Stimulated activated CD4-positive, alpha-beta T cell treated with anti-CD3 and anti-CD28 coated beads, Interleukin-15, amount 100 ng/mL, for 48 hours (primary cell): ENCODE measurements at regions not wholly inside any gene's neighbourhood (a gene's known extent, or its start where the extent isn't known, plus 50 kb on each side); places are given as distances from the start of the nearest gene placed in this dataset.

Source experiments
- DNase-seq, 2 donors: peaks; one replicate each; pipeline ENCODE4 v3.0.0-alpha.2; 2020; ENCODE audit warnings: low read depth in 2 of 2

- no peak for DNase-seq
Observed at GRCh38 chr2:220278022-220278421, 650.6 kb downstream of the SLC4A3 start.

- DNase-seq: no peak
Observed at GRCh38 chr2:220279372-220279771, 651.9 kb downstream of the SLC4A3 start.

GRCh38 chr2:220279840-220280239 is 652.4 kb downstream of the SLC4A3 start:
- DNase-seq: no peak

- DNase-seq: no peak
Observed at GRCh38 chr2:220280736-220281135, 653.3 kb downstream of the SLC4A3 start.

GRCh38 chr2:220281771-220282170 is 654.3 kb downstream of the SLC4A3 start:
- no peak for DNase-seq

- DNase-seq: no peak
Observed at GRCh38 chr2:220282236-220282635, 654.8 kb downstream of the SLC4A3 start.

- no peak for DNase-seq
Observed at GRCh38 chr2:220293966-220294365, 666.5 kb downstream of the SLC4A3 start.

GRCh38 chr2:220296174-220296573 is 668.7 kb downstream of the SLC4A3 start:
- no peak for DNase-seq

GRCh38 chr2:220297093-220297492 is 669.7 kb downstream of the SLC4A3 start:
- no peak for DNase-seq

- DNase-seq: no peak
Observed at GRCh38 chr2:220300806-220301205, 673.4 kb downstream of the SLC4A3 start.

GRCh38 chr2:220302756-220303155 is 675.3 kb downstream of the SLC4A3 start:
- DNase-seq: no peak

GRCh38 chr2:220309215-220309614 is 681.8 kb downstream of the SLC4A3 start:
- no peak for DNase-seq

GRCh38 chr2:220310451-220310861 is 683.0 kb downstream of the SLC4A3 start:
- DNase-seq: no peak

GRCh38 chr2:220315098-220315823 is 687.8 kb downstream of the SLC4A3 start:
- DNase-seq: no peak

GRCh38 chr2:220318037-220318436 is 690.6 kb downstream of the SLC4A3 start:
- DNase-seq: no peak

GRCh38 chr2:220318508-220318907 is 691.1 kb downstream of the SLC4A3 start:
- DNase-seq: no peak

GRCh38 chr2:220320326-220320725 is 692.9 kb downstream of the SLC4A3 start:
- no peak for DNase-seq

- no peak for DNase-seq
Observed at GRCh38 chr2:220332886-220333285, 705.5 kb downstream of the SLC4A3 start.

GRCh38 chr2:220334210-220334609 is 706.8 kb downstream of the SLC4A3 start:
- no peak for DNase-seq

GRCh38 chr2:220334871-220335590 is 707.6 kb downstream of the SLC4A3 start:
- DNase-seq: no peak

GRCh38 chr2:220335591-220335915 is 708.1 kb downstream of the SLC4A3 start:
- no peak for DNase-seq

- DNase-seq: no peak
Observed at GRCh38 chr2:220336771-220337170, 709.3 kb downstream of the SLC4A3 start.

GRCh38 chr2:220337611-220338440 is 710.4 kb downstream of the SLC4A3 start:
- DNase-seq: no peak
